ENCODE measurements at regions not wholly inside any gene's neighbourhood (a gene's known extent, or its start where the extent isn't known, plus 50 kb on each side); places are given as distances from the start of the nearest gene placed in this dataset.
A peak's percentile ranks its signal among the peaks of the same experiment; 100 is the strongest.

GRCh38 chr1:56340977-56341376 lies 238.4 kb downstream of the PLPP3 start:
- DNase-seq, result no peak

- no peak for DNase-seq
Measured at GRCh38 chr1:56339786-56340465, 239.4 kb downstream of the PLPP3 start.

- no peak for DNase-seq
Measured at GRCh38 chr1:56339093-56339492, 240.3 kb downstream of the PLPP3 start.

- DNase-seq, result no peak
Measured at GRCh38 chr1:56336982-56337381, 242.4 kb downstream of the PLPP3 start.

GRCh38 chr1:56335394-56335793 lies 244.0 kb downstream of the PLPP3 start:
- no peak for DNase-seq

- no peak for DNase-seq
Measured at GRCh38 chr1:56334047-56334446, 245.3 kb downstream of the PLPP3 start.

GRCh38 chr1:56333461-56333860 lies 245.9 kb downstream of the PLPP3 start:
- no peak for DNase-seq

- no peak for DNase-seq
Measured at GRCh38 chr1:56331892-56332567, 247.3 kb downstream of the PLPP3 start.

- DNase-seq, result no peak
Measured at GRCh38 chr1:56331207-56331891, 248.0 kb downstream of the PLPP3 start.

- no peak for DNase-seq
Measured at GRCh38 chr1:56330391-56331026, 248.9 kb downstream of the PLPP3 start.

GRCh38 chr1:56329970-56330369 lies 249.4 kb downstream of the PLPP3 start:
- DNase-seq, result no peak

- DNase-seq, result no peak
Measured at GRCh38 chr1:56327195-56327594, 252.2 kb downstream of the PLPP3 start.

- DNase-seq, result no peak
Measured at GRCh38 chr1:56326056-56326455, 253.3 kb downstream of the PLPP3 start.

- DNase-seq, result no peak
Measured at GRCh38 chr1:56324504-56324903, 254.9 kb downstream of the PLPP3 start.

- peak; percentile 34 for DNase-seq
Measured at GRCh38 chr1:56322211-56322610, 257.2 kb downstream of the PLPP3 start.

- no peak for DNase-seq
Measured at GRCh38 chr1:56321150-56321490, 258.2 kb downstream of the PLPP3 start.

- peak; percentile 84 for DNase-seq
Measured at GRCh38 chr1:56320464-56321149, 258.8 kb downstream of the PLPP3 start.

- DNase-seq, result no peak
Measured at GRCh38 chr1:56317722-56318121, 261.6 kb downstream of the PLPP3 start.

GRCh38 chr1:56315293-56315942 lies 263.9 kb downstream of the PLPP3 start:
- no peak for DNase-seq

GRCh38 chr1:56313560-56313959 lies 265.8 kb downstream of the PLPP3 start:
- no peak for DNase-seq

GRCh38 chr1:56311766-56312165 lies 267.6 kb downstream of the PLPP3 start:
- no peak for DNase-seq

GRCh38 chr1:56310945-56311344 lies 268.4 kb downstream of the PLPP3 start:
- DNase-seq, result no peak

- DNase-seq, result no peak
Measured at GRCh38 chr1:56309065-56309464, 270.3 kb downstream of the PLPP3 start.
